Sigmoid colon (tissue), 6 donors: ENCODE measurements at regions not wholly inside any gene's neighbourhood (a gene's known extent, or its start where the extent isn't known, plus 50 kb on each side); places are given as distances from the start of the nearest gene placed in this dataset.
A peak's percentile ranks its signal among the peaks of the same experiment; 100 is the strongest.

Experiments
- DNase-seq: peaks from one replicate; pipeline ENCODE4 v3.0.0-alpha.2; 2019
- H3K27ac ChIP-seq, 4 donors: fragments of 200-600 bp; sonication (generic); one replicate each; pipeline ENCODE4 v1.5.1; 2016 to 2019; ENCODE audit warnings: mild to moderate bottlenecking in 1 of 4
- H3K27me3 ChIP-seq, 3 donors: fragments of 200-600 bp; sonication (generic); one replicate each; pipeline ENCODE4 v1.5.1; 2019; ENCODE audit warnings: mild to moderate bottlenecking in 1 of 3
- H3K36me3 ChIP-seq, 4 donors: fragments of 200-600 bp; sonication (generic); one replicate each; pipeline ENCODE4 v1.5.1; 2016 to 2019
- H3K4me1 ChIP-seq, 4 donors: fragments of 200-600 bp; sonication (generic); one replicate each; pipeline ENCODE4 v1.5.1; 2017 to 2019
- H3K4me3 ChIP-seq, 4 donors: fragments of 200-600 bp; sonication (generic); one replicate each; pipeline ENCODE4 v1.5.1; 2017 to 2019; ENCODE audit warnings: mild to moderate bottlenecking in 2 of 4, moderate library complexity in 1 of 4
- H3K9me3 ChIP-seq, 4 donors: fragments of 200-600 bp in 3 of 4; sonication (generic) in 3 of 4; one replicate each; pipeline versions ENCODE4 v1.5.1 to v1.6.1; 2013 to 2019
- CTCF ChIP-seq, 4 experiments: fragments of 450-650 bp in 3 of 4; fragments of 200-600 bp in 1 of 4; IDR thresholded peaks; one replicate each; pipeline ENCODE4 v1.5.1; 2016 to 2019; ENCODE audit warnings: antibody characterized with exemption in 4 of 4, mild to moderate bottlenecking in 3 of 4, moderate library complexity in 2 of 4
- EP300 ChIP-seq, 4 donors: sonication (generic); formaldehyde crosslinking; IDR thresholded peaks; one replicate each; pipeline ENCODE4 v1.6.1; 2017; ENCODE audit warnings: antibody characterized with exemption in 4 of 4
- POLR2A ChIP-seq, 2 donors: fragments of 450-650 bp; IDR thresholded peaks; one replicate each; pipeline ENCODE4 v1.6.1; 2016; ENCODE audit warnings: antibody characterized with exemption in 2 of 2, mild to moderate bottlenecking in 2 of 2, moderate library complexity in 2 of 2
- POLR2AphosphoS5 ChIP-seq, 4 donors: sonication (generic); formaldehyde crosslinking; IDR thresholded peaks; one replicate each; pipeline ENCODE4 v1.6.1; 2017; ENCODE audit warnings: antibody characterized with exemption in 4 of 4
- WGBS, 2 donors: extraction: QIAGEN DNeasy Blood & Tissue Kit; methylation state at CpG; one replicate each; pipeline ENCODE4 v1.1.7; 2013; 5-methylcytosine and 5-hydroxymethylcytosine counted together
- intact Hi-C: fragments of 100-400 bp; cut with DNase I; formaldehyde crosslinking; loops from one replicate; pipeline ENCODE4 v1.15.1; 2023
- donor health status: healthy with polysubstance abuse.
- donor health status: healthy.

GRCh38 chr3:69505770-69506407 is 120.0 kb upstream of the FRMD4B start:
- H3K27ac ChIP-seq: no peak overlapping the region
- H3K27me3 ChIP-seq: no peaks in the 10 kb centered on the region
- H3K4me3 ChIP-seq: no peak overlapping the region
- WGBS, 2 donors: 39 to 59% methylated on average over 7 of the region's 7 CpGs
- no peak for DNase-seq
- peaks cover 0 to 12% (median 7%) of the 10 kb centered on the region in 4 donors for H3K4me1 ChIP-seq
- TF ChIP-seq CTCF (IDR thresholded peaks at IDR 0.05) (no peak), EP300 (IDR thresholded peaks at IDR 0.05) (no peak), POLR2AphosphoS5 (IDR thresholded peaks at IDR 0.05) (no peak), POLR2A (IDR thresholded peaks at IDR 0.05) (no peak)
- no peaks in the 10 kb centered on the region for H3K36me3 ChIP-seq
- intact Hi-C loops: no loop called here
- no peaks in the 10 kb centered on the region for H3K9me3 ChIP-seq

DNA sequence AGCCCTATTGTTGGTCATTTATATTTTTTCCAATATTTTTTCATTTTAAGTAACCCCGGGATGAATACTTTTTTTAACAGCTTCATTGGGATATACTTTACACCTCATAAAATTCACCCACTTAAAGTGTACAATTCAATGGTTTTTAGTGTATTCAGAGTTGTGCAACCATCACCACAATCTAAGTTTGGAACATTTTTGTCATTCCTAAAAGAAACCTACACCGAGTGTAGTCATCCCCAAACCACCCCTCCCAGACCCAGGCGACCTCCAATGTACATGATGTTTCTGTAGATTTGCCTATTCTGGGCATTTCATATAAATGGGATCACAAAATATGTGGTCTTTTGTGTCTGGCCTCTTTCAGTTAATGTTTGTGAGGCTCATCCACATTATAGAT is 118.3 kb upstream of the FRMD4B start:
- Histone ChIP-seq H3K9me3 (no peaks in the 10 kb centered on the region), H3K27ac (no peak overlapping the region), H3K27me3 (no peaks in the 10 kb centered on the region), H3K4me1 (no peaks in the 10 kb centered on the region), H3K36me3 (no peaks in the 10 kb centered on the region), H3K4me3 (no peak overlapping the region)
- intact Hi-C loops: no loop called here
- no peak for TF ChIP-seq EP300 (IDR thresholded peaks at IDR 0.05)
- no peak for TF ChIP-seq POLR2A (IDR thresholded peaks at IDR 0.05)
- no peak for TF ChIP-seq POLR2AphosphoS5 (IDR thresholded peaks at IDR 0.05)
- TF ChIP-seq CTCF (IDR thresholded peaks at IDR 0.05): no peak
- WGBS, 2 donors: 64 to 85% methylated on average over 3 of the region's 3 CpGs
- no peak for DNase-seq

DNA sequence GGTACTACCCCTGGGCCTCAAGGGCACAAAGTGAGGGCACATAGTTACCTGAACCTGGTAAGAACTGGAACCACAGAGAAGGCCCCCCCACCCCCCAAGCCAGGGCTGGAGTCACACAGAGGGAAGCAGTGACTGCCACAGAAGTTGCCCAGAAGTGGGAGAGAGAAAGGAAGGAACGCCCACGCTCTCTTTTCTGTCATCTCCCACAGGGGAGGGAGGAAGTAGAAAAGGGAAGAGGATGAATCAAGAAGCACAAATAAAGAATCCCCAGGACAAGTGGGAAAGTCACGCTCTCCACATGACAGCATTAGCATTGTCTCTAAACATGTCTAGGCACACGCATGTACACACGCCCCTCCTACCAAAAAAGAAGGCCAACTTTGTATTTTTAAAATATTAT is 114.7 kb upstream of the FRMD4B start:
- intact Hi-C loops: no loop called here
- DNase-seq: no peak
- Histone ChIP-seq H3K36me3 (no peaks in the 10 kb centered on the region), H3K27ac (no peak overlapping the region), H3K4me1 (no peaks in the 10 kb centered on the region), H3K4me3 (no peak overlapping the region), H3K9me3 (peaks cover 0 to 2% (median 0%) of the 10 kb centered on the region in 4 donors), H3K27me3 (no peaks in the 10 kb centered on the region)
- TF ChIP-seq CTCF (IDR thresholded peaks at IDR 0.05) (no peak), POLR2A (IDR thresholded peaks at IDR 0.05) (no peak), EP300 (IDR thresholded peaks at IDR 0.05) (no peak), POLR2AphosphoS5 (IDR thresholded peaks at IDR 0.05) (no peak)
- WGBS, 2 donors: 81 to 89% methylated on average over 5 of the region's 5 CpGs

GRCh38 chr3:69499899-69500421 is 114.1 kb upstream of the FRMD4B start:
- 66 to 75% methylated on average over 9 of the region's 9 CpGs for WGBS, 2 donors
- peak; percentile 66 for DNase-seq
- intact Hi-C loops: no loop called here
- Histone ChIP-seq H3K27me3 (no peaks in the 10 kb centered on the region), H3K27ac (no peak overlapping the region), H3K36me3 (no peaks in the 10 kb centered on the region), H3K4me3 (no peak overlapping the region), H3K4me1 (no peaks in the 10 kb centered on the region), H3K9me3 (peaks cover 0 to 2% (median 0%) of the 10 kb centered on the region in 4 donors)
- no peak for TF ChIP-seq CTCF (IDR thresholded peaks at IDR 0.05)
- no peak for TF ChIP-seq POLR2A (IDR thresholded peaks at IDR 0.05)
- TF ChIP-seq POLR2AphosphoS5 (IDR thresholded peaks at IDR 0.05): no peak
- TF ChIP-seq EP300 (IDR thresholded peaks at IDR 0.05): no peak

DNA sequence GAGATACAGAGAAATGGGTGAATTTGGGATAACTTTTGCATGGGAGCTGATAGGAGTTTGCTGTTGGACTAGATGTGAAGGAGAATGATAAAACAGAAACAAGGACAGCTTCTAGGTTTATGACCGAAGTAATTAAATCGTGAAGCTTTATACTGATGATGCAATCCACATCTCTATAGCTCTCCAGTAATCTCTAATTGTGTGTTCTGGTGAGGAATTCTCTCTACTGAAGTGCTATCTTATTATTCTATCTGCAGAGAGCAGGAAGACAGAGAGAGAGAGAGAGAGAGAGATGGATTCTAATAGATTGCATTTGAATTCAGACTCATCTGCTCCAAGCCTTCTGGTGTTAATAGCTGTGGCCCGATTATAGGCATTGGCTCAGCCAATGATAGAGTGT is 113.5 kb upstream of the FRMD4B start:
- Histone ChIP-seq H3K9me3 (peaks cover 0 to 2% (median 0%) of the 10 kb centered on the region in 4 donors), H3K27ac (no peak overlapping the region), H3K36me3 (no peaks in the 10 kb centered on the region), H3K27me3 (no peaks in the 10 kb centered on the region), H3K4me3 (no peak overlapping the region), H3K4me1 (no peaks in the 10 kb centered on the region)
- intact Hi-C loops: no loop called here
- WGBS, 2 donors: 37 to 74% methylated on average over 3 of the region's 3 CpGs
- no peak for DNase-seq
- TF ChIP-seq POLR2A (IDR thresholded peaks at IDR 0.05): no peak
- no peak for TF ChIP-seq POLR2AphosphoS5 (IDR thresholded peaks at IDR 0.05)
- no peak for TF ChIP-seq CTCF (IDR thresholded peaks at IDR 0.05)
- no peak for TF ChIP-seq EP300 (IDR thresholded peaks at IDR 0.05)
